Stimulated activated CD8-positive, alpha-beta memory T cell treated with anti-CD3 and anti-CD28 coated beads, Interleukin-12 subunit alpha, Interleukin-12 subunit beta, amount 100 ng/mL, for 4 hours (primary cell): ENCODE measurements at regions not wholly inside any gene's neighbourhood (a gene's known extent, or its start where the extent isn't known, plus 50 kb on each side); places are given as distances from the start of the nearest gene placed in this dataset.

Source experiments
- DNase-seq: peaks from one replicate; pipeline ENCODE4 v3.0.0-alpha.2; 2020; ENCODE audit warnings: low read depth

GRCh38 chr2:16007167-16007934 lies 67.0 kb downstream of the MYCN start:
- DNase-seq, result no peak

- no peak for DNase-seq
Observed at GRCh38 chr2:16006537-16007166, 66.3 kb downstream of the MYCN start.

- no peak for DNase-seq
Observed at GRCh38 chr2:16005816-16006536, 65.6 kb downstream of the MYCN start.

GRCh38 chr2:16005389-16005788 lies 65.0 kb downstream of the MYCN start:
- no peak for DNase-seq

- no peak for DNase-seq
Observed at GRCh38 chr2:16003809-16004208, 63.5 kb downstream of the MYCN start.

- no peak for DNase-seq
Observed at GRCh38 chr2:16003152-16003551, 62.8 kb downstream of the MYCN start.

- no peak for DNase-seq
Observed at GRCh38 chr2:16002575-16002974, 62.2 kb downstream of the MYCN start.

- no peak for DNase-seq
Observed at GRCh38 chr2:16002144-16002543, 61.8 kb downstream of the MYCN start.

- DNase-seq, result no peak
Observed at GRCh38 chr2:16000642-16001041, 60.3 kb downstream of the MYCN start.

- no peak for DNase-seq
Observed at GRCh38 chr2:15999596-16000469, 59.5 kb downstream of the MYCN start.

GRCh38 chr2:15997728-15998280 lies 57.5 kb downstream of the MYCN start:
- DNase-seq, result no peak

GRCh38 chr2:15996536-15997423 lies 56.4 kb downstream of the MYCN start:
- DNase-seq, result no peak
